ENCODE measurements at regions not wholly inside any gene's neighbourhood (a gene's known extent, or its start where the extent isn't known, plus 50 kb on each side); places are given as distances from the start of the nearest gene placed in this dataset.

- H3K27me3 ChIP-seq (replicated peaks), result no peaks in the 10 kb centered on the region
- no peaks in the 10 kb centered on the region for H3K36me3 ChIP-seq (replicated peaks)
- in situ Hi-C loops (cut with HindIII; ENCODE audit: low pct_ligation_motif_present, low sequenced_read_pairs), result no loop called here
- TF ChIP-seq CTCF (IDR thresholded peaks at IDR 0.05; ENCODE audit: low read depth, low read length, missing control alignments), result no peak
- no peak for DNase-seq
- no peak overlapping the region for H3K27ac ChIP-seq
- no peak overlapping the region for H3K4me3 ChIP-seq (ENCODE audit: low read depth, low read length)
These were observed 187.0 kb upstream of the S1PR3 start for GRCh38 chr9:88804254-88804596.

GRCh38 chr9:88805217-88805943 lies 185.9 kb upstream of the S1PR3 start:
- Histone ChIP-seq H3K36me3 (replicated peaks) (no peaks in the 10 kb centered on the region), H3K4me3 (ENCODE audit: low read depth, low read length) (no peak overlapping the region), H3K27me3 (replicated peaks) (no peaks in the 10 kb centered on the region), H3K27ac (no peak overlapping the region)
- TF ChIP-seq CTCF (IDR thresholded peaks at IDR 0.05; ENCODE audit: low read depth, low read length, missing control alignments), result no peak
- DNase-seq, result no peak
- in situ Hi-C loops (cut with HindIII; ENCODE audit: low pct_ligation_motif_present, low sequenced_read_pairs), result no loop called here

DNA sequence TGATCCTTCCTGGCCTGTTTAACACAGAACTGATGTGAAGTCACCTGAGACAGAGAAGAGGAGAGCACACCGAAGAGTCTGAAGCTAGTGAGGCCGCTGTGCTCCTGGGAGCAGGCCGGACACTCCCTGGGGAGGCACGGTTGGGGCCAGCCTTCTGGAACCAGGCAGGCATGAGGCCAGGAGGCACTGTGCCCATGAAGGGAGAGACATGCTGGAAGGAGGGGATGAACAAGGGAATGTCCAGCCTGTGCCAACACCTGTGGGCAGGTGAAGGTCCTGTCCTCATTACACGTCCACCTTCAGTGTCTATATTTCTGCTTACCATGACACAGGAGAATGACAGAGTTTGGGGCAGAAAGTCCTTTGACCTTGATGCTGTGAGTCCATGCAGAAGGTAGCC lies 183.8 kb upstream of the S1PR3 start:
- Histone ChIP-seq H3K36me3 (replicated peaks) (no peaks in the 10 kb centered on the region), H3K27ac (no peak overlapping the region), H3K4me3 (ENCODE audit: low read depth, low read length) (no peak overlapping the region), H3K27me3 (replicated peaks) (no peaks in the 10 kb centered on the region)
- in situ Hi-C loops (cut with HindIII; ENCODE audit: low pct_ligation_motif_present, low sequenced_read_pairs), result no loop called here
- no peak for TF ChIP-seq CTCF (IDR thresholded peaks at IDR 0.05; ENCODE audit: low read depth, low read length, missing control alignments)
- DNase-seq, result no peak

- no peak for DNase-seq
- in situ Hi-C loops (cut with HindIII; ENCODE audit: low pct_ligation_motif_present, low sequenced_read_pairs), result no loop called here
- no peaks in the 10 kb centered on the region for H3K27me3 ChIP-seq (replicated peaks)
- H3K27ac ChIP-seq, result no peak overlapping the region
- TF ChIP-seq CTCF (IDR thresholded peaks at IDR 0.05; ENCODE audit: low read depth, low read length, missing control alignments), result no peak
- H3K36me3 ChIP-seq (replicated peaks), result no peaks in the 10 kb centered on the region
- no peak overlapping the region for H3K4me3 ChIP-seq (ENCODE audit: low read depth, low read length)
These were observed 183.1 kb upstream of the S1PR3 start for GRCh38 chr9:88808019-88808656.

GRCh38 chr9:88808761-88809354 lies 182.4 kb upstream of the S1PR3 start:
- Histone ChIP-seq H3K4me3 (ENCODE audit: low read depth, low read length) (no peak overlapping the region), H3K27me3 (replicated peaks) (no peaks in the 10 kb centered on the region), H3K27ac (no peak overlapping the region), H3K36me3 (replicated peaks) (no peaks in the 10 kb centered on the region)
- no peak for DNase-seq
- in situ Hi-C loops (cut with HindIII; ENCODE audit: low pct_ligation_motif_present, low sequenced_read_pairs), result no loop called here
- TF ChIP-seq CTCF (IDR thresholded peaks at IDR 0.05; ENCODE audit: low read depth, low read length, missing control alignments), result no peak

Data from brain microvascular endothelial cell (primary cell).